Nephron (organoid): ENCODE measurements at regions not wholly inside any gene's neighbourhood (a gene's known extent, or its start where the extent isn't known, plus 50 kb on each side); places are given as distances from the start of the nearest gene placed in this dataset.

Source experiments
- H3K27ac Mint-ChIP-seq, 3 experiments: 2 replicates each; pipeline ENCODE4 v1.8.0; 2020; ENCODE audit warnings: mixed read lengths in 3 of 3, mild to moderate bottlenecking in 2 of 3, moderate library complexity in 1 of 3
- H3K27me3 Mint-ChIP-seq: 2 replicates; pipeline ENCODE4 v1.8.0; 2021; ENCODE audit warnings: low read depth, mild to moderate bottlenecking, moderate library complexity, mixed read lengths
- H3K36me3 Mint-ChIP-seq: 2 replicates; pipeline ENCODE4 v1.8.0; 2020; ENCODE audit warnings: low read depth, mixed read lengths
- H3K4me1 Mint-ChIP-seq: 2 replicates; pipeline ENCODE4 v1.8.0; 2020; ENCODE audit warnings: mixed read lengths
- H3K4me3 Mint-ChIP-seq, 3 experiments: 2 replicates each; pipeline ENCODE4 v1.8.0; 2020; ENCODE audit warnings: mild to moderate bottlenecking in 3 of 3, mixed read lengths in 3 of 3, moderate library complexity in 2 of 3
- H3K9me3 Mint-ChIP-seq: 2 replicates; pipeline ENCODE4 v1.8.0; 2020; ENCODE audit warnings: mixed read lengths
- TF ChIP-seq, protein P1 (sequence below), 3 experiments: fragments of 200-600 bp; sonication (generic); IDR thresholded peaks; one replicate each; pipeline ENCODE4 v1.5.0; 2021; ENCODE audit warnings: antibody characterized with exemption in 3 of 3; ENCODE audit not compliant: unreplicated experiment in 3 of 3

GRCh38 chr7:92934096-92934495 lies 97.7 kb upstream of the CDK6 start:
- no peaks in the 10 kb centered on the region for H3K27me3 Mint-ChIP-seq
- H3K36me3 Mint-ChIP-seq = no peaks in the 10 kb centered on the region
- TF ChIP-seq, protein P1, sequence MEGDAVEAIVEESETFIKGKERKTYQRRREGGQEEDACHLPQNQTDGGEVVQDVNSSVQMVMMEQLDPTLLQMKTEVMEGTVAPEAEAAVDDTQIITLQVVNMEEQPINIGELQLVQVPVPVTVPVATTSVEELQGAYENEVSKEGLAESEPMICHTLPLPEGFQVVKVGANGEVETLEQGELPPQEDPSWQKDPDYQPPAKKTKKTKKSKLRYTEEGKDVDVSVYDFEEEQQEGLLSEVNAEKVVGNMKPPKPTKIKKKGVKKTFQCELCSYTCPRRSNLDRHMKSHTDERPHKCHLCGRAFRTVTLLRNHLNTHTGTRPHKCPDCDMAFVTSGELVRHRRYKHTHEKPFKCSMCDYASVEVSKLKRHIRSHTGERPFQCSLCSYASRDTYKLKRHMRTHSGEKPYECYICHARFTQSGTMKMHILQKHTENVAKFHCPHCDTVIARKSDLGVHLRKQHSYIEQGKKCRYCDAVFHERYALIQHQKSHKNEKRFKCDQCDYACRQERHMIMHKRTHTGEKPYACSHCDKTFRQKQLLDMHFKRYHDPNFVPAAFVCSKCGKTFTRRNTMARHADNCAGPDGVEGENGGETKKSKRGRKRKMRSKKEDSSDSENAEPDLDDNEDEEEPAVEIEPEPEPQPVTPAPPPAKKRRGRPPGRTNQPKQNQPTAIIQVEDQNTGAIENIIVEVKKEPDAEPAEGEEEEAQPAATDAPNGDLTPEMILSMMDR (IDR thresholded peaks at IDR 0.05; ENCODE audit: unreplicated experiment in 3 of 3) = no peak
- H3K27ac Mint-ChIP-seq = no peak overlapping the region
- H3K4me1 Mint-ChIP-seq = no peaks in the 10 kb centered on the region
- peaks cover 17% of the 10 kb centered on the region for H3K9me3 Mint-ChIP-seq
- no peak overlapping the region for H3K4me3 Mint-ChIP-seq

DNA sequence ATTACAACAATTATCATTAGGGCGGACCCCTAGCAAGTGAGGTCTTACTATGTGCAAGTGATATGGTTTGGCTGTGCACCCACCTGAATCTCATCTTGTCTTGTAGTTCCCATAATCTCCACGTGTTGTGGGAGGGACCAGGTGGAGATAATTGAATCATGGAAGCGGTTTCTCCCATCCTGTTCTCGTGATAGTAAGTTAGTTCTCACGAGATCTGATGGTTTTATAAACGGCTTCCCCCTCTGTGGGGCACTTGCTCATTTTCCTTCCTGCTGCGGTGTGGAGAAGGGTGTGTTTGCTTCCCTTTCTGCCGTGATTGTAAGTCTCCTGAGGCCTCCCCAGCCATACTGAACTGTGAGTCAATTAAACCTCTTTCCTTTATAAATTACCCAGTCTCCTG lies 96.1 kb upstream of the CDK6 start:
- Mint-ChIP-seq H3K4me1 (no peaks in the 10 kb centered on the region), H3K27me3 (no peaks in the 10 kb centered on the region), H3K27ac (no peak overlapping the region), H3K9me3 (peaks cover 17% of the 10 kb centered on the region), H3K36me3 (no peaks in the 10 kb centered on the region), H3K4me3 (no peak overlapping the region)
- TF ChIP-seq, protein P1 (IDR thresholded peaks at IDR 0.05; ENCODE audit: unreplicated experiment in 3 of 3) = no peak

DNA sequence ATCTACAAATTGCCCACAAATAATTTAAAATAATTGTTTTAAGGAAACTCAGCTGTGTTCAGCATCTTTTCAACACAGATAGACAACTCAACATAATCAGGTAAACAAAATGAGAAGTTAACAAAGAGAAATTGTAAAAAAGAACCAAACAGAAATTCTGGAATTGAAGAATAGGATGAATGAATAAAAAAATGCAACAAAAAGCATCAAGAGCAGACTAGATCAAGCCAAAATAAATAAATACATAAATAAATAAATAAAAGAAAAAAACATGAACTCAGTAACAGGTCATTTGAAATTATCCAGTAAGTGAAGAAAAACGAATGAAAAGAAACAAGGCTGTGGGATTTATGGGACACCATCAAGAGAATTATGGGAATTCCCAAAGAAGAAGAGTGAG lies 94.0 kb upstream of the CDK6 start:
- no peaks in the 10 kb centered on the region for H3K27me3 Mint-ChIP-seq
- H3K4me3 Mint-ChIP-seq = no peak overlapping the region
- peaks cover 6% of the 10 kb centered on the region for H3K4me1 Mint-ChIP-seq
- no peak overlapping the region for H3K27ac Mint-ChIP-seq
- TF ChIP-seq, protein P1 (IDR thresholded peaks at IDR 0.05; ENCODE audit: unreplicated experiment in 3 of 3) = no peak
- peaks cover 1% of the 10 kb centered on the region for H3K36me3 Mint-ChIP-seq
- peaks cover 20% of the 10 kb centered on the region for H3K9me3 Mint-ChIP-seq

- peaks cover 34% of the 10 kb centered on the region for H3K9me3 Mint-ChIP-seq
- no peaks in the 10 kb centered on the region for H3K27me3 Mint-ChIP-seq
- TF ChIP-seq, protein P1 (IDR thresholded peaks at IDR 0.05; ENCODE audit: unreplicated experiment in 3 of 3) = no peak
- H3K27ac Mint-ChIP-seq = peak overlapping the region in 2 of 3 experiments; percentile 33 to 45
- H3K36me3 Mint-ChIP-seq = peaks cover 4% of the 10 kb centered on the region
- H3K4me1 Mint-ChIP-seq = peaks cover 6% of the 10 kb centered on the region
- H3K4me3 Mint-ChIP-seq = peak overlapping the region in 1 of 3 experiments; percentile 21
Observed at GRCh38 chr7:92926697-92927044, 90.3 kb upstream of the CDK6 start.

DNA sequence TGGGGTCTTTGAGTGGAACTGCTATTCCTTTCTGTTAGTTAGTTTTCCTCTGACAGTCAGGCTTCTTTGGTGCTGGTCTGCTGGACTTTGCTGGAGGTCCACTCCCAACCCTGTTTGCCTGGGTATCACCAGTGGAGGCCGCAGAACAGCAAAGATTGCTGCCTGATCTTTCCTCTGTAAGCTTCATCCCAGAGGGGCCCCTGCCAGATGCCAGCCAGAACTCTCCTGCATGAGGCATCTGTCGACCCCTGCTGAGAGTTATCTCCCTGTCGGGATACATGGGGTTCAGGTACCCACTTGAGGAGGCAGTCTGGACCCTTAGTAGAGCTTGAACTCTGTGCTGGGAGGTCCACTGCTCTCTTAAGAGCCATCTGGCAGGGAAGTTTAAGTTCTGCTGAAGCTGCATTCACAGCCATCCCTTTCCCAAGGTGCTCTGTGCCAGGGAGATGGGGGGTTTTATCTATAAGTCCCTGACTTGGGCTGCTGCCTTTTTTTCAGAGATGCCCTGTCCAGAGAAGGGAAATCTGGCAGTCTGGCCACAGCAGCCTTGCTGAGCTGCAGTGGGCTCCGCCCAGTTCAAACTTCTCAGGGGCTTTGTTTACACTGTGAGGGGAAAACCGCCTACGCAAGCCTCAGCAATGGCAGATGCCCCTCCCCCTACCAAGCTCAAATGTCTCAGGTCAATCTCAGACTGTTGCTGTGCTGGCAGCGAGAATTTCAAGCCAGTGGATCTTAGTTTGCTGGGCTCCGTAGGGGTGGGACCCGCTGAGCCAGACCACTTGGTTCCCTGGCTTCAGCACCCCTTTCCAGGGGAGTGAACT lies 89.7 kb upstream of the CDK6 start:
- Mint-ChIP-seq H3K9me3 (peaks cover 33% of the 10 kb centered on the region), H3K4me3 (no peak overlapping the region), H3K36me3 (peaks cover 4% of the 10 kb centered on the region), H3K27ac (peak overlapping the region in 2 of 3 experiments; percentile 33 to 45), H3K27me3 (no peaks in the 10 kb centered on the region), H3K4me1 (peaks cover 6% of the 10 kb centered on the region)
- TF ChIP-seq, protein P1 (IDR thresholded peaks at IDR 0.05; ENCODE audit: unreplicated experiment in 3 of 3) = no peak

DNA sequence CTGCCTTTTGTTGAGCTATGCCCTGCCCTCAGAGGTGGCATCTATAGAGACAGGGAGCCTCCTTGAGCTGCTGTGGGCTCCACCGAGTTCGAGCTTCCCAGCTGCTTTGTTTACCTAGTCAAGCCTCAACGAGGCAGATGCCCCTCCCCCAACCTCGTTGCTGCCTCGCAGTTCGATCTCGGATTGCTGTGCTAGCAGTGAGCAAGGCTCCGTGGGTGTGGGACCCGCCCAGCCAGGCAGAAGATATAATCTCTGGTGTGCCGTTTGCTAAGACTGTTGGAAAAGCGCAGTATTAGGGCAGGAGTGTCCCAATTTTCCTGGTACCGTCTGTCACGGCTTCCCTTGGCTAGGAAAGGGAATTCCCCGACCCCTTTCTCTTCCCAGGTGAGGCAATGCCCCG lies 88.4 kb upstream of the CDK6 start:
- H3K4me1 Mint-ChIP-seq = peaks cover 6% of the 10 kb centered on the region
- H3K9me3 Mint-ChIP-seq = peaks cover 36% of the 10 kb centered on the region
- TF ChIP-seq, protein P1 (IDR thresholded peaks at IDR 0.05; ENCODE audit: unreplicated experiment in 3 of 3) = no peak
- no peaks in the 10 kb centered on the region for H3K27me3 Mint-ChIP-seq
- no peak overlapping the region for H3K4me3 Mint-ChIP-seq
- no peak overlapping the region for H3K27ac Mint-ChIP-seq
- H3K36me3 Mint-ChIP-seq = peaks cover 4% of the 10 kb centered on the region
